Right atrium auricular region (tissue), 2 donors: ENCODE measurements at regions not wholly inside any gene's neighbourhood (a gene's known extent, or its start where the extent isn't known, plus 50 kb on each side); places are given as distances from the start of the nearest gene placed in this dataset.

Experiments used
- DNase-seq: peaks from one replicate; pipeline ENCODE4 v3.0.0-alpha.2; 2019; ENCODE audit warnings: low spot score
- H3K27ac ChIP-seq, 2 donors: fragments of 200-600 bp; sonication (generic); 1 replicate in 1 of 2; 2 replicates in 1 of 2; pipeline ENCODE4 v1.5.1; 2016 to 2019
- H3K27me3 ChIP-seq, 2 donors: fragments of 200-600 bp; sonication (generic); one replicate each; pipeline versions ENCODE4 v1.5.1 to v1.6.0; 2017 to 2019
- H3K36me3 ChIP-seq: fragments of 200-600 bp; sonication (generic); one replicate; pipeline ENCODE4 v1.5.1; 2016
- H3K4me1 ChIP-seq, 2 donors: fragments of 200-600 bp; sonication (generic); one replicate each; pipeline versions ENCODE4 v1.5.1 to v1.6.0; 2017 to 2019
- H3K4me3 ChIP-seq, 2 donors: fragments of 200-600 bp; sonication (generic); 1 replicate in 1 of 2; 2 replicates in 1 of 2; pipeline ENCODE4 v1.5.1; 2017 to 2019; ENCODE audit warnings: mild to moderate bottlenecking in 1 of 2, moderate library complexity in 1 of 2
- H3K9me3 ChIP-seq, 2 donors: fragments of 200-600 bp; sonication (generic); one replicate each; pipeline ENCODE4 v1.5.1; 2019
- CTCF ChIP-seq, 2 donors: fragments of 200-600 bp; sonication (generic); IDR thresholded peaks; one replicate each; pipeline ENCODE4 v1.5.1; 2019; ENCODE audit warnings: antibody characterized with exemption in 2 of 2

DNA sequence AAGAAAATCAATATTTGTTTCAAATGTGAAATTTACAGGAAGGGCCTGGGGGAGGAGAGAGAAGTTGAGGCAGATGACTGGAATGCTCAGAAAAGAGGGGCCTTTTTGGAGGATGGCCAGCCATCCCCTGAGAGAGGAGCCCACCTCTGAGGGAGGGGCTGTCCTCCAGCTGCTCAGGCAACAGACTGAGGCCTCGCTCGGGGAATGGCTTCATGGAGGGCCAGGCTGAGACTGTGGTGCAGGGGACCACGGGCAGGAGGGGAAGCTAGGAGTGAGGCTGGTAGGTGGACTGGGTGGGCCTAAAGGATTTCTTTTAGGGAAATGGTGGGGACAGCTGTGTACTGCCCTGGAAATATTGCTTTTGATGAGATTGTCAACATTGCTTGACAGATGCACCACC, 73.5 kb upstream of the CADM1 start:
- Histone ChIP-seq H3K9me3 (no peaks in the 10 kb centered on the region), H3K4me1 (peaks cover 0 to 18% of the 10 kb centered on the region in 2 donors), H3K27me3 (no peaks in the 10 kb centered on the region), H3K36me3 (no peaks in the 10 kb centered on the region), H3K4me3 (no peak overlapping the region), H3K27ac (no peak overlapping the region)
- no peak for TF ChIP-seq CTCF (IDR thresholded peaks at IDR 0.05)
- no peak for DNase-seq

DNA sequence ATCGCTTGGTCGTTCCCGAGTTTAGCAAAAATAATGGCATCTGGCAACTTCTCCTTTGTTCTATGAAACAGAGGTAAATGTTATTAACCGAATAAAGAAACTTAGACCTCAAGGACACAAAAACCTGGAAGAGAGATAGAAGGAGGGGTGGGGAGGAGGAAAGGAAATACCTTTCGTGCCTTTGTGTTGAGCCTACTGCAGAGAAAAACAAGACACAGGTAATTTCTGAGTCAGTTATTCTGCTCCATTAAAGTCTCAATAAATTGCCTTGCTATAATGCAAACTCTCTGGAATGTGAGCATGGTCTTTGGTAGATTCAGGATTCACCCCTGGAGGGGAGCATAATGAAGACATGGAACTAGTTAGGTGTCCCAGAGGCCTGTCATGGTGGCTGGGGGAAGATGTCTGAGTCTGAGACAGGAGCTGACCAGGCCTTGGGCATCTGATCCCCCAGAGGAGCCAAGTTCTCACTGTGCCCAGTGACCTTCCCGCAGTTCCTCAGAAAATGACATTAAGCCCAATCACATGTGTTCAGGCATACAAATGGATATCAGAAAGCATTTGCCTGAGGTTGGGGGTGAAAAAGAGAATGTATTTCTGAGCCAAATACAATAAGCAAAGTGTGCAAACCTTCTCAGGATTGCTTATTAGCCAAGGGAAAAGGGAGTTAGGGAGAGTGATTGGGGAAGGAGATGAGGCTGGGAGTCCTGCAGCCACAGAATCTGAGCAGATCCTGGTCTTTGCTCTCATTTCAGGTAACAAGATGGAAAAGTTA, 72.6 kb upstream of the CADM1 start:
- TF ChIP-seq CTCF (IDR thresholded peaks at IDR 0.05), result no peak
- H3K4me3 ChIP-seq, result no peak overlapping the region
- H3K4me1 ChIP-seq, result peaks cover 0 to 13% of the 10 kb centered on the region in 2 donors
- DNase-seq, result no peak
- H3K9me3 ChIP-seq, result no peaks in the 10 kb centered on the region
- no peaks in the 10 kb centered on the region for H3K27me3 ChIP-seq
- H3K27ac ChIP-seq, result no peak overlapping the region
- H3K36me3 ChIP-seq, result no peaks in the 10 kb centered on the region

GRCh38 chr11:115572551-115572950, 68.3 kb upstream of the CADM1 start:
- Histone ChIP-seq H3K36me3 (no peaks in the 10 kb centered on the region), H3K27me3 (no peaks in the 10 kb centered on the region), H3K27ac (no peak overlapping the region), H3K4me1 (no peaks in the 10 kb centered on the region), H3K4me3 (no peak overlapping the region), H3K9me3 (no peaks in the 10 kb centered on the region)
- TF ChIP-seq CTCF (IDR thresholded peaks at IDR 0.05), result no peak
- DNase-seq, result no peak

DNA sequence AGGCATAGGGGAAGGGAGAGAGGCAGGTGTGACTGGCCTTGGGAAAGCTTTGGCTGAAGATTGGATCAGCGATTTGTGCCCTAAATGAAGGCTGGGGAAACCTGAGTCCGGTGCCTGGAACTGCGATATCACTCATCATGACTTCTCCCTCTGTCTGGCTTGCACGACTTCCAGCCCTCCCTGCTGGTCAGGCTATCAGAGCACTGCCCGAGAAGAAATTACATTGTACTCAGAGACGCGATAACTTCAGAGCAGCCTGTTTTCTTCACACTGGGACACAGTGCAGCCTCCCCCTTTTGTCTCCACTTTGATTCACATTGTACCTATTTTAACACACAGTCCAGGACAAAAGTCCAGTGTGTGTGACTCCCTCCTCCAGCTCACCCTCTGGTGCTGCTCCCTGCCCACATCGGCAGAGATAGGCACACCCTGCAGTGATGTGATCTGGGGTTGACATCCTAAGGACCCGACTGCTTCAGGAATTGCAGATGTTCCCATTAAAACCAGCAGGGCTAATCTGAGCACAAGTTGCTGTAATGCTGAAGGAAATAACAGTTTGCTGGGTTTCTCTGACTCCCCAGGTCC, 62.1 kb upstream of the CADM1 start:
- H3K4me3 ChIP-seq, result no peak overlapping the region

GRCh38 chr11:115564851-115565250, 60.6 kb upstream of the CADM1 start:
- H3K27me3 ChIP-seq, result no peaks in the 10 kb centered on the region
- no peaks in the 10 kb centered on the region for H3K36me3 ChIP-seq
- H3K4me1 ChIP-seq, result no peaks in the 10 kb centered on the region
- DNase-seq, result no peak
- no peak overlapping the region for H3K27ac ChIP-seq
- H3K4me3 ChIP-seq, result no peak overlapping the region
- TF ChIP-seq CTCF (IDR thresholded peaks at IDR 0.05), result no peak
- H3K9me3 ChIP-seq, result no peaks in the 10 kb centered on the region

More for the DNA sequence above, 62.1 kb upstream of the CADM1 start:
- no peak for TF ChIP-seq CTCF (IDR thresholded peaks at IDR 0.05)
- no peak overlapping the region for H3K27ac ChIP-seq
- no peak for DNase-seq
- no peaks in the 10 kb centered on the region for H3K9me3 ChIP-seq
- no peaks in the 10 kb centered on the region for H3K27me3 ChIP-seq
- no peaks in the 10 kb centered on the region for H3K4me1 ChIP-seq
- H3K36me3 ChIP-seq, result no peaks in the 10 kb centered on the region
